Transverse colon (tissue), 4 donors: ENCODE measurements at regions not wholly inside any gene's neighbourhood (a gene's known extent, or its start where the extent isn't known, plus 50 kb on each side); places are given as distances from the start of the nearest gene placed in this dataset.

Experiments used
- DNase-seq: peaks from one replicate; pipeline ENCODE4 v3.0.0-alpha.2; 2019
- H3K27ac ChIP-seq, 4 donors: fragments of 200-600 bp; sonication (generic); 2 replicates each; pipeline ENCODE4 v1.5.1; 2016 to 2018; ENCODE audit warnings: inconsistent platforms in 4 of 4
- H3K27me3 ChIP-seq: fragments of 200-600 bp; sonication (generic); 2 replicates; pipeline ENCODE4 v1.5.1; 2017; ENCODE audit warnings: inconsistent platforms
- H3K36me3 ChIP-seq, 4 donors: fragments of 200-600 bp; sonication (generic); 2 replicates each; pipeline ENCODE4 v1.5.1; 2017 to 2019; ENCODE audit warnings: inconsistent platforms in 4 of 4
- H3K4me1 ChIP-seq, 4 donors: fragments of 200-600 bp; sonication (generic); 2 replicates each; pipeline ENCODE4 v1.5.1; 2017 to 2020; ENCODE audit warnings: inconsistent platforms in 4 of 4
- H3K4me3 ChIP-seq, 4 donors: fragments of 200-600 bp; sonication (generic); 1 replicate in 1 of 4; 2 replicates in 3 of 4; pipeline versions ENCODE4 v1.5.1 to v1.6.1; 2017 to 2019; ENCODE audit warnings: inconsistent platforms in 4 of 4
- H3K9me3 ChIP-seq, 2 donors: fragments of 200-600 bp; sonication (generic); 2 replicates each; pipeline ENCODE4 v1.5.1; 2017 to 2019; ENCODE audit warnings: inconsistent platforms in 2 of 2
- CTCF ChIP-seq, 5 experiments: fragments of 200-600 bp in 3 of 5; fragments of 450-650 bp in 2 of 5; sonication (generic) in 3 of 5; IDR thresholded peaks; 1 replicate in 2 of 5; 2 replicates in 3 of 5; pipeline ENCODE4 v1.5.1; 2016 to 2017; ENCODE audit warnings: antibody characterized with exemption in 5 of 5, inconsistent platforms in 3 of 5, mild to moderate bottlenecking in 2 of 5, moderate library complexity in 1 of 5
- EP300 ChIP-seq: sonication (generic); formaldehyde crosslinking; IDR thresholded peaks from one replicate; pipeline ENCODE4 v1.6.1; 2017; ENCODE audit warnings: antibody characterized with exemption, low read depth
- POLR2A ChIP-seq: fragments of 450-650 bp; IDR thresholded peaks from one replicate; pipeline ENCODE4 v1.6.1; 2016; ENCODE audit warnings: antibody characterized with exemption, mild to moderate bottlenecking, moderate library complexity
- POLR2AphosphoS5 ChIP-seq, 3 donors: sonication (generic); formaldehyde crosslinking; IDR thresholded peaks; one replicate each; pipeline ENCODE4 v1.6.1; 2016; ENCODE audit warnings: antibody characterized with exemption in 3 of 3
- WGBS, 2 donors: methylation state at CpG; one replicate each; pipeline ENCODE4 v1.1.5; 2018; ENCODE audit warnings: low coverage in 1 of 2; 5-methylcytosine and 5-hydroxymethylcytosine counted together
- in situ Hi-C, 4 donors: fragments of 200-750 bp; cut with MboI; loops; one replicate each; pipeline versions ENCODE4 v1.15.0 to v1.15.1; 2017; ENCODE audit warnings: low sequenced_read_pairs in 3 of 4, low pct_ligation_motif_present in 1 of 4, low pct_unique_long_range_greater_than_20kb in 1 of 4
- intact Hi-C: fragments of 100-400 bp; cut with DNase I; formaldehyde crosslinking; loops from one replicate; pipeline ENCODE4 v1.15.1; 2023; ENCODE audit warnings: low total_unique reads

DNA sequence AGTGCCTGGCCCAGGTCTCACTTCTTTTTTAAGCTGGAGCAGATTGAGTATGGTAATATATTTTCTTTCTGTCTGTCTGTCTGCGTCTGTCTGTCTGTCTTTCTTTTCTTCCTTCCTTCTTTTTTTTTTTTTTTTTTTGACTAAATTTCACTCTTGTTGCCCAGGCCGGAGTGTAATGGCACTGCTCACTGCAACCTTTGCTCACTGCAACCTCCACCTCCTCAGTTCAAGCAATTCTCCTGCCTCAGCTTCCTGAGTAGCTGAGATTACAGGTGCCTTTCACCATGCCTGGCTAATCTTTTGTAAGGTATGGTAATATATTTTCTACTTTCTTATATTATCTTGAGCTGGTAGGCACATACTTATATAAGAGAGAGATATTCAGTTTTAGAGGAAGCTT is 196.3 kb upstream of the MARCKS start:
- in situ Hi-C loops = no loop called here
- intact Hi-C loops = no loop called here
- no peak for DNase-seq

DNA sequence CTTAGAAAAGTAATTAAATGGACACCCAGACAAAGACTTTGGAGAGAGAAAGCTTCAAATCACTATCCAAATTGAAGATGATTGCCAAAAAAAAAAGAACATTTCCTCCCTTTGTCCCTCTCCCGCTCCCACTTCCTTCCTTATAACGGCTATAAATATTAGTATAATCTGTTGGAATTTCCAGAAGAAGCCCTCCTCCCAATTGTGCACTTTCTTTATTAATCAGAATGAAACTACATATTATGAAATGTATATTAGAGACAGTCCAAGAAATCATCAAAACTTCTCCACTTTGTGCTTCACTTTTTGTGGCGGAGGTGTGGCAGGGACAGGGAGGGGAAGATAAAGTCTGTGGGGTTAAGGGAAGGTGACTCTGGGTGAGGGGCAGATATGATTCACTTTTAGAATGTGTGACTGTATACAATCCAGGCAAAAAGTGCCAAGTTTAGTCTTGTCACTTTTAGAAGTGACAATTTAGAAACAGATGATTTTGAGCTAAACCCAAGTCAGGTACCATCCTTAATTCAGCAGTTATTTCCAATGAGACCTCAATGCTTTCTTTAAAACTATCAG is 195.0 kb upstream of the MARCKS start:
- in situ Hi-C loops (no loop called here), intact Hi-C loops (no loop called here)
- no peak for DNase-seq
- no peaks in the 10 kb centered on the region for H3K9me3 ChIP-seq
- TF ChIP-seq POLR2AphosphoS5 (IDR thresholded peaks at IDR 0.05) (no peak), POLR2A (no peak), EP300 (no peak), CTCF (IDR thresholded peaks at IDR 0.05) (no peak)
- H3K36me3 ChIP-seq = no peaks in the 10 kb centered on the region
- H3K27ac ChIP-seq = no peak overlapping the region
- peaks cover 0 to 4% (median 0%) of the 10 kb centered on the region in 4 donors for H3K4me1 ChIP-seq
- no peaks in the 10 kb centered on the region for H3K27me3 ChIP-seq
- WGBS, 2 donors = 65 to 85% methylated on average over 2 to 3 of the region's 3 CpGs
- no peak overlapping the region for H3K4me3 ChIP-seq

More for the DNA sequence above, 196.3 kb upstream of the MARCKS start:
- no peaks in the 10 kb centered on the region for H3K27me3 ChIP-seq
- no peak for TF ChIP-seq POLR2AphosphoS5 (IDR thresholded peaks at IDR 0.05)
- TF ChIP-seq EP300 = no peak
- no peak for TF ChIP-seq POLR2A
- no peak for TF ChIP-seq CTCF (IDR thresholded peaks at IDR 0.05)
- no peaks in the 10 kb centered on the region for H3K36me3 ChIP-seq
- H3K4me3 ChIP-seq = no peak overlapping the region
- 64% methylated on average over 2 of the region's 2 CpGs for WGBS, 2 donors
- H3K27ac ChIP-seq = no peak overlapping the region
- no peaks in the 10 kb centered on the region for H3K9me3 ChIP-seq
- peaks cover 0 to 4% (median 0%) of the 10 kb centered on the region in 4 donors for H3K4me1 ChIP-seq

- no peak overlapping the region for H3K4me3 ChIP-seq
- no peak overlapping the region for H3K27ac ChIP-seq
- no peaks in the 10 kb centered on the region for H3K27me3 ChIP-seq
- no peak for DNase-seq
- WGBS, 2 donors = 47 to 57% methylated on average over 2 of the region's 2 CpGs
- no peak for TF ChIP-seq POLR2AphosphoS5 (IDR thresholded peaks at IDR 0.05)
- no peak for TF ChIP-seq CTCF (IDR thresholded peaks at IDR 0.05)
- TF ChIP-seq EP300 = no peak
- TF ChIP-seq POLR2A = no peak
- intact Hi-C loops = no loop called here
- no peaks in the 10 kb centered on the region for H3K36me3 ChIP-seq
- peaks cover 0 to 4% (median 0%) of the 10 kb centered on the region in 4 donors for H3K4me1 ChIP-seq
- no peaks in the 10 kb centered on the region for H3K9me3 ChIP-seq
- in situ Hi-C loops = no loop called here
These were observed 194.3 kb upstream of the MARCKS start for GRCh38 chr6:113662688-113663333.

DNA sequence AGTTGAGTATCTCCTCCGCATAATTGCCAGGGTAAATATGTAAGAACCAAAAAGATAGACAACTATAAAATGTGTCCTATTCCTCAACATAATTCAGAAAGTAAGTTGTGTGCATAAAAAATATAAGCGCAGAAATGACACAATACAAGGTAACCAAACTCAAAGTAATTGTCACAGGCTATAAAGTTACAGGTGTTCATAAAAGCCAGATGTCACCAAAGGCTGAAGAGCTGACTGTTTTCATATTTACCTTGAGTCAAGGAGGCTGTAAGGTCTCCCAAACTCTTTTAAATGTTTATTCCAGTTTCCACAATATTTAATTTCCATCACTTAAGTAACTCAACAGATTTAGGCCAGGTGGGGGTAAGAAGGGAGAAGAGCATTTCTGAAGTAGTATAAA is 192.2 kb upstream of the MARCKS start:
- Histone ChIP-seq H3K9me3 (no peaks in the 10 kb centered on the region), H3K27ac (no peak overlapping the region), H3K27me3 (no peaks in the 10 kb centered on the region), H3K36me3 (no peaks in the 10 kb centered on the region), H3K4me1 (peaks cover 0 to 15% (median 4%) of the 10 kb centered on the region in 4 donors), H3K4me3 (no peak overlapping the region)
- in situ Hi-C loops (no loop called here), intact Hi-C loops (no loop called here)
- WGBS, 2 donors = 61 to 69% methylated on average over 2 of the region's 2 CpGs
- no peak for DNase-seq
- TF ChIP-seq POLR2AphosphoS5 (IDR thresholded peaks at IDR 0.05) = no peak
- TF ChIP-seq POLR2A = no peak
- no peak for TF ChIP-seq CTCF (IDR thresholded peaks at IDR 0.05)
- no peak for TF ChIP-seq EP300
